ENCODE measurements at regions not wholly inside any gene's neighbourhood (a gene's known extent, or its start where the extent isn't known, plus 50 kb on each side); places are given as distances from the start of the nearest gene placed in this dataset.

GRCh38 chr1:57696043-57696442 is 272.2 kb upstream of the DAB1 start:
- H4K20me1 ChIP-seq (ENCODE audit: insufficient read depth), result no peaks in the 10 kb centered on the region
- no peak overlapping the region for H3K4me2 ChIP-seq (ENCODE audit: unreplicated experiment)
- H3K4me1 ChIP-seq (ENCODE audit: insufficient read depth), result no peaks in the 10 kb centered on the region
- H3K36me3 ChIP-seq (ENCODE audit: low read depth), result no peaks in the 10 kb centered on the region
- H3K79me2 ChIP-seq (ENCODE audit: insufficient read depth), result no peaks in the 10 kb centered on the region
- H3K27me3 ChIP-seq (replicated peaks; ENCODE audit: insufficient read depth), result no peaks in the 10 kb centered on the region
- 2% methylated on average over 2 of the region's 2 CpGs for WGBS, 2 experiments (ENCODE audit: low coverage in 1 of 2, low lambda C conversion rate in 2 of 2, missing lambda C conversion rate in 2 of 2)
- H2AFZ ChIP-seq, result no peak overlapping the region
- no peak overlapping the region for H3K27ac ChIP-seq
- H3K9me2 ChIP-seq (ENCODE audit: insufficient read depth), result no peaks in the 10 kb centered on the region
- no peak overlapping the region for H3K9ac ChIP-seq
- TF ChIP-seq EZH2phosphoT487 (IDR thresholded peaks at IDR 0.05; ENCODE audit: insufficient read depth, low read depth) (no peak), EZH2 (IDR thresholded peaks at IDR 0.05; ENCODE audit: insufficient read depth, poor library complexity, severe bottlenecking) (no peak)
- H3K9me3 ChIP-seq (ENCODE audit: low read depth), result no peaks in the 10 kb centered on the region
- no peak overlapping the region for H3K4me3 ChIP-seq
- no peaks in the 10 kb centered on the region for H3F3A ChIP-seq (ENCODE audit: insufficient read depth)
- DNase-seq, result no peak
- in situ Hi-C loops (cut with MboI), result no loop called here

- H3F3A ChIP-seq (ENCODE audit: insufficient read depth), result no peaks in the 10 kb centered on the region
- no peak overlapping the region for H3K4me2 ChIP-seq (ENCODE audit: unreplicated experiment)
- 56 to 69% methylated on average over 3 of the region's 3 CpGs for WGBS, 2 experiments (ENCODE audit: low coverage in 1 of 2, low lambda C conversion rate in 2 of 2, missing lambda C conversion rate in 2 of 2)
- H3K36me3 ChIP-seq (ENCODE audit: low read depth), result no peaks in the 10 kb centered on the region
- no peaks in the 10 kb centered on the region for H3K9me3 ChIP-seq (ENCODE audit: low read depth)
- in situ Hi-C loops (cut with MboI), result no loop called here
- H3K4me1 ChIP-seq (ENCODE audit: insufficient read depth), result no peaks in the 10 kb centered on the region
- no peak overlapping the region for H3K9ac ChIP-seq
- H3K9me2 ChIP-seq (ENCODE audit: insufficient read depth), result no peaks in the 10 kb centered on the region
- TF ChIP-seq EZH2phosphoT487 (IDR thresholded peaks at IDR 0.05; ENCODE audit: insufficient read depth, low read depth), result no peak
- no peak for TF ChIP-seq EZH2 (IDR thresholded peaks at IDR 0.05; ENCODE audit: insufficient read depth, poor library complexity, severe bottlenecking)
- no peak for DNase-seq
- no peak overlapping the region for H2AFZ ChIP-seq
- H3K4me3 ChIP-seq, result no peak overlapping the region
- no peak overlapping the region for H3K27ac ChIP-seq
- H3K79me2 ChIP-seq (ENCODE audit: insufficient read depth), result no peaks in the 10 kb centered on the region
- H4K20me1 ChIP-seq (ENCODE audit: insufficient read depth), result no peaks in the 10 kb centered on the region
- H3K27me3 ChIP-seq (replicated peaks; ENCODE audit: insufficient read depth), result no peaks in the 10 kb centered on the region
Observed at GRCh38 chr1:57686306-57686705, 262.4 kb upstream of the DAB1 start.

GRCh38 chr1:57683037-57683942 is 259.4 kb upstream of the DAB1 start:
- no peak for DNase-seq
- 12 to 20% methylated on average over 7 of the region's 7 CpGs for WGBS, 2 experiments (ENCODE audit: low coverage in 1 of 2, low lambda C conversion rate in 2 of 2, missing lambda C conversion rate in 2 of 2)
- in situ Hi-C loops (cut with MboI), result no loop called here

DNA sequence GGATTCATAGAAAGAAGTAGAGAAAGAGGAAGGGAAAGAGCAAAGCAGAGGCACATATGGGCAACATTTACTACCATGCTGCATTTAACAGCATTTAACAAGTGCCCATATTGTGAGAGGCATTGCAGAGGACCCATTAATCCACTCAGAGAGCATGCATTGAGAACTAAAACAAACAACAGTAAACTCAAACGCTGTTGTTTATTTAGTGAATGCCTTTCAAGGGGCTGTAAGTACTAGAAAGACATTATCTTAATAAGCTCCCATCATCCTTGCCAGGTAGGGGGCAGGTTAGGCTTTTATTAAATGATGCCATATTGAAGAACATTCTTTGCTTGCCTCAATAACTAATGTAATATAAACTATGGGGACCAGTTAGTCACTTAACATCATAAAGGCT is 254.3 kb upstream of the DAB1 start:
- Histone ChIP-seq H3K79me2 (ENCODE audit: insufficient read depth) (no peaks in the 10 kb centered on the region), H2AFZ (no peak overlapping the region), H3K9me3 (ENCODE audit: low read depth) (no peaks in the 10 kb centered on the region), H3F3A (ENCODE audit: insufficient read depth) (no peaks in the 10 kb centered on the region), H3K36me3 (ENCODE audit: low read depth) (no peaks in the 10 kb centered on the region), H3K4me2 (ENCODE audit: unreplicated experiment) (no peak overlapping the region), H3K4me1 (ENCODE audit: insufficient read depth) (no peaks in the 10 kb centered on the region), H3K27ac (no peak overlapping the region), H4K20me1 (ENCODE audit: insufficient read depth) (no peaks in the 10 kb centered on the region), H3K4me3 (no peak overlapping the region), H3K9ac (no peak overlapping the region), H3K9me2 (ENCODE audit: insufficient read depth) (no peaks in the 10 kb centered on the region), H3K27me3 (replicated peaks; ENCODE audit: insufficient read depth) (no peaks in the 10 kb centered on the region)
- in situ Hi-C loops (cut with MboI), result no loop called here
- 0% methylated on average over 1 of the region's 1 CpG for WGBS, 2 experiments (ENCODE audit: low coverage in 1 of 2, low lambda C conversion rate in 2 of 2, missing lambda C conversion rate in 2 of 2)
- TF ChIP-seq EZH2phosphoT487 (IDR thresholded peaks at IDR 0.05; ENCODE audit: insufficient read depth, low read depth) (no peak), EZH2 (IDR thresholded peaks at IDR 0.05; ENCODE audit: insufficient read depth, poor library complexity, severe bottlenecking) (no peak)
- no peak for DNase-seq

More at GRCh38 chr1:57683037-57683942, 259.4 kb upstream of the DAB1 start:
- Histone ChIP-seq H3K9ac (no peak overlapping the region), H3K27ac (no peak overlapping the region), H3K79me2 (ENCODE audit: insufficient read depth) (no peaks in the 10 kb centered on the region), H3K9me2 (ENCODE audit: insufficient read depth) (no peaks in the 10 kb centered on the region), H3K4me2 (ENCODE audit: unreplicated experiment) (no peak overlapping the region), H3K4me1 (ENCODE audit: insufficient read depth) (no peaks in the 10 kb centered on the region), H4K20me1 (ENCODE audit: insufficient read depth) (no peaks in the 10 kb centered on the region), H3K4me3 (no peak overlapping the region), H2AFZ (no peak overlapping the region), H3F3A (ENCODE audit: insufficient read depth) (no peaks in the 10 kb centered on the region), H3K36me3 (ENCODE audit: low read depth) (no peaks in the 10 kb centered on the region), H3K27me3 (replicated peaks; ENCODE audit: insufficient read depth) (no peaks in the 10 kb centered on the region), H3K9me3 (ENCODE audit: low read depth) (no peaks in the 10 kb centered on the region)
- TF ChIP-seq EZH2phosphoT487 (IDR thresholded peaks at IDR 0.05; ENCODE audit: insufficient read depth, low read depth) (no peak), EZH2 (IDR thresholded peaks at IDR 0.05; ENCODE audit: insufficient read depth, poor library complexity, severe bottlenecking) (no peak)
